A673 (cell line): ENCODE measurements at regions not wholly inside any gene's neighbourhood (a gene's known extent, or its start where the extent isn't known, plus 50 kb on each side); places are given as distances from the start of the nearest gene placed in this dataset.

Source experiments
- CTCF ChIP-seq: fragments of 300-800, 200-600 bp; sonication (generic); conservative IDR thresholded peaks from 2 replicates; pipeline ENCODE4 v1.5.1; 2017; ENCODE audit warnings: low read depth, mild to moderate bottlenecking, antibody characterized with exemption, low read length, moderate library complexity, mixed read lengths
- EZH2 ChIP-seq: fragments of 200-600 bp; sonication (generic); IDR thresholded peaks from 2 replicates; pipeline ENCODE4 v1.6.1; 2017; ENCODE audit warnings: borderline replicate concordance, low read depth, mild to moderate bottlenecking, mixed read lengths, antibody characterized with exemption, low read length; ENCODE audit not compliant: poor library complexity, severe bottlenecking

- TF ChIP-seq EZH2: no peak
- no peak for TF ChIP-seq CTCF
These were observed 141.2 kb upstream of the KCNG1 start for GRCh38 chr20:51163996-51164600.
